ENCODE measurements at regions not wholly inside any gene's neighbourhood (a gene's known extent, or its start where the extent isn't known, plus 50 kb on each side); places are given as distances from the start of the nearest gene placed in this dataset.
A peak's percentile ranks its signal among the peaks of the same experiment; 100 is the strongest.

GRCh38 chr18:24628326-24628725 is 167.9 kb downstream of the HRH4 start:
- DNase-seq = no peak

GRCh38 chr18:24629921-24630320 is 169.5 kb downstream of the HRH4 start:
- no peak for DNase-seq

DNA sequence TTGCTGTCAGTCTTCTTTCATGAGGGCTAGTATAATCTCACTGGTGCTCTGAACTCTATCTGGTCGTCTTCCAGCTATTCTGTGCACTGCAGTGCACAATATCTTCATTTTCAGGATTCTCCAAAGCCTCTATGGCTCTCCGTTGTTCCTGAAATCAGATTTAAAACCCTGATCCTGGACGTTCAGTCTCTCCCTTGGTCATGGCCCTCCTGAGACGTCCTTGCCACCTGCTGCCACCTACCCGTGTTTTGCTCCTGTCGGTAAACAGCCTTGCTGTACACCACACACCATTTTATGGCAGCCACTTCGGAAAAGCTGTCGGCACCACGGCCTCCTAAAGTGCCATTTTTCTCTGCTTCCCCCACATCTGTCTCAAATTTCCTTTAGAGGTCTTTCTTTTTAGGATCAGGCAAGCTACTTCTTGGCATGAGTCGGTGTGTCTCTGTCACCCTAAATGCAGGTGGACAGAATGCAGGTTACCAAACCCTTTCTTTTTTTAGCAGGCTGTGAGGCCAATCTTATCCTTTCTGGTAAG is 170.0 kb downstream of the HRH4 start:
- DNase-seq = no peak

- no peak for DNase-seq
Measured at GRCh38 chr18:24631243-24632025, 171.0 kb downstream of the HRH4 start.

DNA sequence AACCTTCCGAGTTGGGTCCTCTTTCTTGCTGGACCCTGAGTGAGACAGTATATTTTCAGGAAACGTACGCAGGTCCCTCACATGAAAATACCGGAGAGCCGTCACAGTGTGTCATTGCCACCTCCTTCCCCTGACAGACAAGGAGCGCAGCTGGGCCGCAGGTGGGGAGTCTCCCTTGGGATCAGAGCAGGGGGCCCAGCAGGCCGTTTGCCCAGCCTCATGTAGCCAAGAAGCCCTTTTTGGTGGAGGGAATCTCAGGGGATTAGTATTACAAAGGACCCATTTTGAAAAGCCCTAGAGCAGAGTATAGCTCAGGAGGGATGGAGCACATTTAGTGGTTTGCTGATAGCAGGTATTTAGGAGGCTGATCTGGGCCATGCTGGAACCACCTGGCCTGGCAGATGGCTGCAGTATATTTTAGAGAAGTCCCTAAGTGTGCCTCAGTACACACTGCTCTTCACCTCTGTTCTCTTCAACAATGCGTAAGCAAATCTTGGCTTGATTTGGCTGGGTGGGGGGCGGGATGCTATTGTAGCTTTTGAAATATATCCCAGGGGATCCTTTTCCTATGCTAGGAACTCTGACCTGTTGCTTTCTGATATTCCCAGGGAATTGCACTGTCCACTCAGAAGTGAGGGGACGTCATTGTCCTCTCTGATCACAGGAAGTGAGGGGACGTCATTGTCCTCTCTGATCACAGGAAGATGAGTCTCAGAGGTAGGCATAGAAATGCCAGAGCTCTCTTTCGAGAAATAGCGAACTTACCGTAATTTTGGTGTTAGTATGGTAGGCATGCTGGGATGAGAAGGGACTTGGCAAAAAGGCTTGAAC is 171.9 kb downstream of the HRH4 start:
- DNase-seq = no peak

GRCh38 chr18:24633121-24633520 is 172.7 kb downstream of the HRH4 start:
- no peak for DNase-seq

DNA sequence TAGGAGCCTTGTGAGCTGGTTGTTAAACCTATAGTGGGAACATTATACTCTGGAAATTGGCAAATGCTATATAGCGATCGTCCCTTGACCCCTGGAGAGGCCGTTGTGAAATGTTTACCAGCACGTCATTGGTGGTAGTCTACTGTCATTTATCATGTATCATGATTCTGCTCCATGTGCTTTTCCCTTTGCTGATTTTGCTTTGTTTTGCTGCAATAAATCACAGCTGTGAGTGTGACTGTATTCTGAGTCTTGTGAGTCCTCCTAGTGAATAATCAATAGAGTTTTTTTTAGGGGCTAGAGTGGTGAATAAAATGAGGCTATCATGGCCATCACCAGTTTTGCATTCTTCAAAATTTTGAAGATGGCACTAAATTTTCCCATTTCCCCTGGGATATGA is 189.1 kb downstream of the HRH4 start:
- no peak for DNase-seq

- no peak for DNase-seq
Measured at GRCh38 chr18:24651434-24651833, 191.0 kb downstream of the HRH4 start.

DNA sequence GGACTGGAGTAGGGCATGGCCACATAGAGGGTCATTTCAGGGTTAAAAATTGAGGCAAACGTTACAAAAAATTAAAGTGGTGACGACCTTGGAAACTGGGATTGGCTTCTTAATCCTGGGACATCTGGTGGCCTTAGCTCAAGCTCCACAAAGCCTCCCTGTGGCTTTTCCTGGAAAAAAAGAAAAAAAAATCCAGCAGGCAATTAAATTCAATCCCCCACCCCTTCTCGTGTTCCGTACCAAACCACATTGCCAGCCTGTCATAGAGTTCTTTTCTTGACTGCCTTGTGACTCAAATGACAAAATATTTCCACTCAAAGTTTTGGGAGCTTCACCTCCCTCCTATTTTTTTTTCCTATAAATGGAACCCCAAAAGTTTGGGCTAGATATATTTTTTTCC is 195.6 kb downstream of the HRH4 start:
- DNase-seq = no peak

DNA sequence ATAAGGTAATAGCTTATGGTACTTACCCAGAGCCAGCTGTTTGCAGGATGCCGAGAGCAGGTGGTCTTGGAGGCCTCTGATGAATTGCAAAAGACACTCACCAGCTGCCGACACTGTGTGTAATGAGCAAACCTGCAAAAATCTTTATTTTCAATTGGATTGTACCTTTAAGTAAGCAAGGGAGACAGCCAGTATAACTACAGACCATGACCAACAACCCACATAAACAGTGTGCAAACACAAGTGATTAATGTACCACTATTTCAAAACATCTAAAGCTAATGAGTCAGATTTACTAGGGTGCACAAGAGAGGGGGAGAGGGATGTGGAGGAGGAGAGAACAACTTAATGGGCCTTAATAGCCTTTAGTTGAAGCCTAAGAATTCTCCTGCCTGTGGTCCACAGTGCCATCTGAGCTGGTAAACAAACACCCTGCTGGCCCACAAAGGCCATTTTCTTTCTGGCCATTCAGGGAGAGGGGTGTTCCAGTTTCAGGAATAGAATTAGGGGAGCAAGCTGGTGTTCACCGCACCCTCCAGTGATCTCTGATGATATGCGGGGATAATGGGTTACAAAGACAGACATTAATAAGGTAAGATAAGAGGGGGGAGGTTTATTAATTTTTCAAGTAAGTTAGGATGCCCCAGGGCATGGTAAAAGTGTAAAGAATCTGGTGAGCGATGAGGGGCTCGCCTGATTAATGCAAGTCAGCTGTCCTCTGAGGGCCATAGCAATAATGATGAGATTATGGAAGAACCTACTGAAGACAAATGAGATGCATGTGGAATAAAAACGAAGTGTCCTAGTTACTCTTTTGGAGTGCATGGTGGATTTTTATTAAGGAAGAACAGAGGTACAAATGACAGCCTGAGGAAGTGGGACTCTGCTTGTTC is 196.4 kb downstream of the HRH4 start:
- no peak for DNase-seq

- DNase-seq = no peak
Measured at GRCh38 chr18:24657444-24657842, 197.0 kb downstream of the HRH4 start.

- DNase-seq = no peak
Measured at GRCh38 chr18:24658302-24658701, 197.9 kb downstream of the HRH4 start.

GRCh38 chr18:24659827-24660720 is 199.6 kb downstream of the HRH4 start:
- DNase-seq = no peak

DNA sequence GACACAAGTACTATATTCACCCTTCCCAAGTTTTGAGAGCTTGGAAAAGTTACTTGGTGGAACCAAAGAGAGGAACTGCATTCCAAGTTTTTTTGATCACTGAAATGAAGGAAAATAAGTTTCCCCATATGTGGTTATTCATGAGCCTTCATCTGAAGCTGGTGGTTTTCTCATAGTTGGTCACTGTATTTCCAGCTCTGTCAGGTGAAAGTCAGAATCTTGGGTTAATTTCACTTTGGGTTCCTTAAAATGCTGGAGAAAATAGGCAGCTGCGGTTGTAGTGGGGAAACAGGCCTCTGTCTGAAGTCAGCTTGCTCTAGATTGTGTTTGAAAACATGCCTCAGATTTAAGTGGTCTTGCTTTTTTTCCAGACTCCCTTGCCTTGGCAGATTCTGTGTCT is 200.5 kb downstream of the HRH4 start:
- no peak for DNase-seq

DNA sequence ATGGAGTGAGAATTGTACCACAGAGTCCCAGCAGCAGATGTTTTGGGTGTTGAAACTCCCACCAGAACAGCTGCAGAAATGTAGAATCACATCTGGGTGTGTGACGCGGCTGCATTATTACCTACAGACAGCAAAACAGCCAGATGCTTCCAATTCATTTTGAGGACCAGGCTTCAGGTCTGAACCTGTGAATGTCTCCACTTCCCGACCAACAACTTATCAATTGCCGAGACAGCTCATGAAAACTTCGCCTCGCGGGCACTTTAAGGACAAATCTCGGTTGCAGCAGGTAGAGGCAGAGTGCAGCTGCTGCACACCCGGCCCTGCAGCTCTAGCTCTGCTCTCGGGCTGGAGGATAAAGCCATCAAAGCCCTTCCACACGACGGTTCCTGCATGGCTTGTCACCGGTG is 202.0 kb downstream of the HRH4 start:
- no peak for DNase-seq

GRCh38 chr18:24663026-24663425 is 202.6 kb downstream of the HRH4 start:
- DNase-seq = peak; percentile 1

- DNase-seq = no peak
Measured at GRCh38 chr18:24669015-24669414, 208.6 kb downstream of the HRH4 start.

DNA sequence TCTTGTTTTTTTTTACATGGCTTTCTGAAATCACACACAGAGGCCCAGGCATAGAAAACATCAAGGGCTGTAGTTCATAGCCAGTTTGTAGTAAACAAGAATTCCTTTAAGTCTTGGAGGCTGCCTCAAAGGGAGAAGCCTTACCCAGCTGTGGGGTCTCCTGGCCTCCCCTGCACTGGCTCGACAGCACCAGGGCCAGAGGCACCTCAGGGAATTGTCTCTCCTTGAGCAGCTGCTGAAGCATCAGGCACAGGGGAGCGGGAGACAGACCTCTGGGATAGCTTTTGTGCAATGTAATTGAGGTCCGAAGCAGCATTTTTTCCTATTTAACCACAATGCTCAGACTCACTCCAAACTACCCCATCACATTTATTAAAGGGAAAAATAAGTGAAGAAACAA is 209.1 kb downstream of the HRH4 start:
- no peak for DNase-seq

- no peak for DNase-seq
Measured at GRCh38 chr18:24672165-24672941, 211.9 kb downstream of the HRH4 start.

GRCh38 chr18:24674200-24674599 is 213.8 kb downstream of the HRH4 start:
- no peak for DNase-seq

- DNase-seq = no peak
Measured at GRCh38 chr18:24674605-24675004, 214.2 kb downstream of the HRH4 start.
